Gastrocnemius medialis (tissue), 4 donors: ENCODE measurements at regions not wholly inside any gene's neighbourhood (a gene's known extent, or its start where the extent isn't known, plus 50 kb on each side); places are given as distances from the start of the nearest gene placed in this dataset.
"Not testable (repeated sequence)": the region's sequence is repeated elsewhere in the genome, so short reads cannot be mapped to it uniquely, and the experiment has no call there.

Experiments used
- ATAC-seq, 2 donors: fragments of 150-250 bp; one replicate each; pipeline ENCODE4 v1.9.1; 2016
- DNase-seq, 2 donors: peaks; one replicate each; pipeline ENCODE4 v3.0.0-alpha.2; 2019
- H3K27ac ChIP-seq, 4 donors: fragments of 200-600 bp; sonication (generic); 1 replicate in 1 of 4; 2 replicates in 3 of 4; pipeline ENCODE4 v1.5.1; 2016 to 2018; ENCODE audit warnings: mild to moderate bottlenecking in 2 of 4, moderate library complexity in 1 of 4
- H3K27me3 ChIP-seq, 3 donors: fragments of 200-600 bp; sonication (generic) in 2 of 3; 1 replicate in 1 of 3; 2 replicates in 2 of 3; pipeline versions ENCODE4 v1.5.1 to v1.6.0; 2016 to 2019; ENCODE audit warnings: mild to moderate bottlenecking in 1 of 3, moderate library complexity in 1 of 3
- H3K36me3 ChIP-seq, 2 donors: fragments of 200-600 bp; sonication (generic) in 1 of 2; one replicate each; pipeline ENCODE4 v1.5.1; 2017 to 2018
- H3K4me1 ChIP-seq, 2 donors: fragments of 200-600 bp; sonication (generic) in 1 of 2; one replicate each; pipeline ENCODE4 v1.5.1; 2016 to 2017; ENCODE audit warnings: mild to moderate bottlenecking in 2 of 2
- H3K4me3 ChIP-seq, 4 donors: fragments of 200-600 bp; sonication (generic) in 3 of 4; 1 replicate in 1 of 4; 2 replicates in 3 of 4; pipeline ENCODE4 v1.5.1; 2016 to 2019; ENCODE audit warnings: mild to moderate bottlenecking in 2 of 4
- H3K9me3 ChIP-seq, 3 donors: fragments of 200-600 bp; sonication (generic) in 2 of 3; 1 replicate in 1 of 3; 2 replicates in 2 of 3; pipeline ENCODE4 v1.5.1; 2016 to 2019
- CTCF ChIP-seq, 5 experiments: fragments of 450-650 bp in 3 of 5; fragments of 200-600 bp in 2 of 5; sonication (generic) in 2 of 5; IDR thresholded peaks in 4 of 5; conservative IDR thresholded peaks in 1 of 5; 1 replicate in 4 of 5; 2 replicates in 1 of 5; pipeline ENCODE4 v1.5.1; 2016 to 2019; ENCODE audit warnings: antibody characterized with exemption in 5 of 5, mild to moderate bottlenecking in 3 of 5, moderate library complexity in 3 of 5
- POLR2A ChIP-seq, 2 donors: fragments of 450-650 bp; IDR thresholded peaks; one replicate each; pipeline ENCODE4 v1.6.1; 2017; ENCODE audit warnings: antibody characterized with exemption in 2 of 2, mild to moderate bottlenecking in 2 of 2, moderate library complexity in 2 of 2
- in situ Hi-C, 4 donors: fragments of 200-750 bp; cut with MboI; loops; one replicate each; pipeline versions ENCODE4 v1.15.0 to v1.8.0; 2017; ENCODE audit warnings: low sequenced_read_pairs in 4 of 4
- intact Hi-C: fragments of 100-400 bp; cut with DNase I; formaldehyde crosslinking; loops from one replicate; pipeline ENCODE4 v1.15.1; 2023; ENCODE audit warnings: low total_unique reads

DNA sequence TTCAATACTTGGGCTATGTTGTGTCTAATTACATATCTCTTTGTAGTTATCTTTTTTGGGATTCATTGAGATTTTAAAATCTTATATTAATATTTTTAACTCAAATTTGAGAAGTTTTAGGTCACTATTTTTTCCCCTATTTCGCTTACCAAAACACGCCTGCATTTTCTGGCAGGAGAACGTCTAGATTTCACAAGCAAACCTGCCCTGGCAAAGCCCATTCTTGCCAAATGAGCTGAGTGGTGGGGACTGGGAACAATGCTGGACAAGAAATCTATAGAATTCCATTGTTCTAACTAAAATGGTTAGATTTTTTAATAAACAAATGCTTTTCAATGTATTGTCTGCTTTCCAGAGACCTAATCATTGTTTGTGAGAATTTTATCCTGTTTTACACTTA is 1283.7 kb upstream of the RAG2 start:
- Histone ChIP-seq H3K27me3 (no peaks in the 10 kb centered on the region), H3K9me3 (no peaks in the 10 kb centered on the region), H3K4me1 (no peaks in the 10 kb centered on the region), H3K36me3 (no peaks in the 10 kb centered on the region), H3K27ac (no peak overlapping the region), H3K4me3 (no peak overlapping the region)
- intact Hi-C loops = no loop called here
- TF ChIP-seq CTCF (IDR thresholded peaks at IDR 0.05 in 4 of 5, conservative IDR thresholded peaks at IDR 0.05 in 1 of 5) (no peak), POLR2A (IDR thresholded peaks at IDR 0.05) (no peak)
- DNase-seq (no peak), ATAC-seq (no peak)
- in situ Hi-C loops = no loop called here

- intact Hi-C loops = no loop called here
- H3K4me3 ChIP-seq = no peak overlapping the region
- no peaks in the 10 kb centered on the region for H3K9me3 ChIP-seq
- TF ChIP-seq CTCF (IDR thresholded peaks at IDR 0.05 in 4 of 5, conservative IDR thresholded peaks at IDR 0.05 in 1 of 5) (no peak), POLR2A (IDR thresholded peaks at IDR 0.05) (no peak)
- ATAC-seq (no peak), DNase-seq (no peak)
- no peak overlapping the region for H3K27ac ChIP-seq
- no peaks in the 10 kb centered on the region for H3K27me3 ChIP-seq
- in situ Hi-C loops = no loop called here
- H3K36me3 ChIP-seq = no peaks in the 10 kb centered on the region
- no peaks in the 10 kb centered on the region for H3K4me1 ChIP-seq
Measured at GRCh38 chr11:37861671-37862070, 1263.6 kb upstream of the RAG2 start.

DNA sequence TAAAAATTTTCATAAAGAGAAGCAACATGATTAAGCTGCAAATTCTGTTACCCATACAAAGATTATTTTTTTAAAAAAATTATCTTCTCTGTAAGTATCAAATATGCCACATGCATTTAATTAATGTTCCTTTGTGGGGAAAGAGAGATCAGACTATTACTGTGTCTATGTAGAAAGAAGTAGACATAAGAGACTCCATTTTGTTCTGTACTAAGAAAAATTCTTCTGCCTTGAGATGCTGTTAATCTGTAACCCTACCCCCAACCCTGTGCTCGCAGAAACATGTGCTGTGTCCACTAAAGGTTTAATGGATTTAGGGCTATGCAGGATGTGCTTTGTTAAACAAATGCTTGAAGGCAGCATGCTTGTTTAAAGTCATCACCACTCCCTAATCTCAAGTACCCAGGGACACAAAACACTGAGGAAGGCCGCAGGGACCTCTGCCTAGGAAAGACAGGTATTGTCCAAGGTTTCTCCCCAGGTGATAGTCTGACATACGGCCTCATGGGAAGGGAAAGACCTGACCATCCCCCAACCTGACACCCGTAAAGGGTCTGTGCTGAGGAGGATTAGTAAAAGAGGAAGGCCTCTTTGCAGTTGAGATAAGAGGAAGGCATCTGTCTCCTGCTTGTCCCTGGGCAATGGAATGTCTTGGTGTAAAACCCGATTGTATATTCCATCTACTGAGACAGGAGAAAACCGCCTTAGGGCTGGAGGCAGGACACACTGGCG is 1260.9 kb upstream of the RAG2 start:
- H3K4me3 ChIP-seq, H3K27me3 ChIP-seq, H3K36me3 ChIP-seq, ATAC-seq, DNase-seq, intact Hi-C loops, H3K27ac ChIP-seq, H3K4me1 ChIP-seq, in situ Hi-C loops, H3K9me3 ChIP-seq: not testable (repeated sequence)

GRCh38 chr11:37858398-37858797 is 1260.4 kb upstream of the RAG2 start:
- no peak overlapping the region for H3K27ac ChIP-seq
- no peaks in the 10 kb centered on the region for H3K9me3 ChIP-seq
- ATAC-seq (no peak), DNase-seq (no peak)
- H3K36me3 ChIP-seq = no peaks in the 10 kb centered on the region
- H3K4me3 ChIP-seq = no peak overlapping the region
- H3K4me1 ChIP-seq = no peaks in the 10 kb centered on the region
- in situ Hi-C loops (no loop called here), intact Hi-C loops (no loop called here)
- no peaks in the 10 kb centered on the region for H3K27me3 ChIP-seq
- no peak for TF ChIP-seq POLR2A (IDR thresholded peaks at IDR 0.05)
- TF ChIP-seq CTCF (IDR thresholded peaks at IDR 0.05 in 4 of 5, conservative IDR thresholded peaks at IDR 0.05 in 1 of 5) = no peak

- Histone ChIP-seq H3K36me3 (no peaks in the 10 kb centered on the region), H3K9me3 (no peaks in the 10 kb centered on the region), H3K27me3 (no peaks in the 10 kb centered on the region), H3K27ac (no peak overlapping the region), H3K4me3 (no peak overlapping the region), H3K4me1 (no peaks in the 10 kb centered on the region)
- ATAC-seq = no peak
- intact Hi-C loops (no loop called here), in situ Hi-C loops (no loop called here)
- no peak for DNase-seq
- no peak for TF ChIP-seq CTCF (IDR thresholded peaks at IDR 0.05 in 4 of 5, conservative IDR thresholded peaks at IDR 0.05 in 1 of 5)
- TF ChIP-seq POLR2A (IDR thresholded peaks at IDR 0.05) = no peak
Measured at GRCh38 chr11:37857726-37858125, 1259.7 kb upstream of the RAG2 start.
